ENCODE measurements at regions not wholly inside any gene's neighbourhood (a gene's known extent, or its start where the extent isn't known, plus 50 kb on each side); places are given as distances from the start of the nearest gene placed in this dataset.

- Histone ChIP-seq H3K27ac (no peak overlapping the region), H3K27me3 (no peaks in the 10 kb centered on the region), H3K9me3 (no peaks in the 10 kb centered on the region), H3K36me3 (no peaks in the 10 kb centered on the region), H3K4me3 (no peak overlapping the region), H3K4me1 (no peaks in the 10 kb centered on the region)
- WGBS, 2 donors (ENCODE audit: low coverage in 1 of 2): 77 to 100% methylated on average over 1 to 3 of the region's 3 CpGs
- in situ Hi-C loops (cut with MboI; ENCODE audit: low pct_ligation_motif_present in 1 of 4, low pct_unique_long_range_greater_than_20kb in 1 of 4, low sequenced_read_pairs in 3 of 4) (no loop called here), intact Hi-C loops (cut with DNase I; ENCODE audit: low total_unique reads) (no loop called here)
- no peak for DNase-seq
- TF ChIP-seq POLR2AphosphoS5 (IDR thresholded peaks at IDR 0.05) (no peak), EP300 (IDR thresholded peaks at IDR 0.05; ENCODE audit: low read depth) (no peak), POLR2A (IDR thresholded peaks at IDR 0.05) (no peak)
- TF ChIP-seq, protein P1, sequence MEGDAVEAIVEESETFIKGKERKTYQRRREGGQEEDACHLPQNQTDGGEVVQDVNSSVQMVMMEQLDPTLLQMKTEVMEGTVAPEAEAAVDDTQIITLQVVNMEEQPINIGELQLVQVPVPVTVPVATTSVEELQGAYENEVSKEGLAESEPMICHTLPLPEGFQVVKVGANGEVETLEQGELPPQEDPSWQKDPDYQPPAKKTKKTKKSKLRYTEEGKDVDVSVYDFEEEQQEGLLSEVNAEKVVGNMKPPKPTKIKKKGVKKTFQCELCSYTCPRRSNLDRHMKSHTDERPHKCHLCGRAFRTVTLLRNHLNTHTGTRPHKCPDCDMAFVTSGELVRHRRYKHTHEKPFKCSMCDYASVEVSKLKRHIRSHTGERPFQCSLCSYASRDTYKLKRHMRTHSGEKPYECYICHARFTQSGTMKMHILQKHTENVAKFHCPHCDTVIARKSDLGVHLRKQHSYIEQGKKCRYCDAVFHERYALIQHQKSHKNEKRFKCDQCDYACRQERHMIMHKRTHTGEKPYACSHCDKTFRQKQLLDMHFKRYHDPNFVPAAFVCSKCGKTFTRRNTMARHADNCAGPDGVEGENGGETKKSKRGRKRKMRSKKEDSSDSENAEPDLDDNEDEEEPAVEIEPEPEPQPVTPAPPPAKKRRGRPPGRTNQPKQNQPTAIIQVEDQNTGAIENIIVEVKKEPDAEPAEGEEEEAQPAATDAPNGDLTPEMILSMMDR (IDR thresholded peaks at IDR 0.05): no peak
Observed at GRCh38 chr19:57067440-57067839, 52.3 kb upstream of the USP29 start.

GRCh38 chr19:57068311-57068710 is 51.5 kb upstream of the USP29 start:
- H3K27ac ChIP-seq: no peak overlapping the region
- TF ChIP-seq EP300 (IDR thresholded peaks at IDR 0.05; ENCODE audit: low read depth): no peak
- no peak for TF ChIP-seq POLR2AphosphoS5 (IDR thresholded peaks at IDR 0.05)
- TF ChIP-seq POLR2A (IDR thresholded peaks at IDR 0.05): no peak
- TF ChIP-seq, protein P1 (IDR thresholded peaks at IDR 0.05): no peak
- in situ Hi-C loops (cut with MboI; ENCODE audit: low pct_ligation_motif_present in 1 of 4, low pct_unique_long_range_greater_than_20kb in 1 of 4, low sequenced_read_pairs in 3 of 4) (no loop called here), intact Hi-C loops (cut with DNase I; ENCODE audit: low total_unique reads) (no loop called here)
- no peaks in the 10 kb centered on the region for H3K9me3 ChIP-seq
- no peaks in the 10 kb centered on the region for H3K36me3 ChIP-seq
- H3K27me3 ChIP-seq: no peaks in the 10 kb centered on the region
- WGBS, 2 donors (ENCODE audit: low coverage in 1 of 2): 78 to 85% methylated on average over 5 to 12 of the region's 12 CpGs
- DNase-seq: no peak
- H3K4me3 ChIP-seq: no peak overlapping the region
- no peaks in the 10 kb centered on the region for H3K4me1 ChIP-seq

GRCh38 chr19:57068921-57069697 is 50.7 kb upstream of the USP29 start:
- H3K27me3 ChIP-seq: no peaks in the 10 kb centered on the region
- H3K4me1 ChIP-seq: no peaks in the 10 kb centered on the region
- 50 to 63% methylated on average over 4 to 24 of the region's 24 CpGs for WGBS, 2 donors (ENCODE audit: low coverage in 1 of 2)
- H3K4me3 ChIP-seq: no peak overlapping the region
- TF ChIP-seq EP300 (IDR thresholded peaks at IDR 0.05; ENCODE audit: low read depth) (no peak), POLR2AphosphoS5 (IDR thresholded peaks at IDR 0.05) (no peak), POLR2A (IDR thresholded peaks at IDR 0.05) (no peak)
- TF ChIP-seq, protein P1 (IDR thresholded peaks at IDR 0.05): peak in 4 of 5 experiments; percentile 12 to 29 (median 23)
- no peak overlapping the region for H3K27ac ChIP-seq
- no peak for DNase-seq
- no peaks in the 10 kb centered on the region for H3K36me3 ChIP-seq
- intact Hi-C loops (cut with DNase I; ENCODE audit: low total_unique reads): no loop called here
- H3K9me3 ChIP-seq: no peaks in the 10 kb centered on the region
- in situ Hi-C loops (cut with MboI; ENCODE audit: low pct_ligation_motif_present in 1 of 4, low pct_unique_long_range_greater_than_20kb in 1 of 4, low sequenced_read_pairs in 3 of 4): no loop called here

Small RNAs in the stretch of these regions (small RNA-seq; reads per million reads assigned to genes)
- 0 reads per million in 4 donors for gene AC044792.1

Data from transverse colon (tissue), 4 donors.